SIG-M5 (cell line): ENCODE measurements at regions not wholly inside any gene's neighbourhood (a gene's known extent, or its start where the extent isn't known, plus 50 kb on each side); places are given as distances from the start of the nearest gene placed in this dataset.
"Not testable (repeated sequence)": the region's sequence is repeated elsewhere in the genome, so short reads cannot be mapped to it uniquely, and the experiment has no call there.

Experiments used
- DNase-seq: peaks from one replicate; lab custom pipeline; 2025; lab: John Stamatoyannopoulos, UW

DNA sequence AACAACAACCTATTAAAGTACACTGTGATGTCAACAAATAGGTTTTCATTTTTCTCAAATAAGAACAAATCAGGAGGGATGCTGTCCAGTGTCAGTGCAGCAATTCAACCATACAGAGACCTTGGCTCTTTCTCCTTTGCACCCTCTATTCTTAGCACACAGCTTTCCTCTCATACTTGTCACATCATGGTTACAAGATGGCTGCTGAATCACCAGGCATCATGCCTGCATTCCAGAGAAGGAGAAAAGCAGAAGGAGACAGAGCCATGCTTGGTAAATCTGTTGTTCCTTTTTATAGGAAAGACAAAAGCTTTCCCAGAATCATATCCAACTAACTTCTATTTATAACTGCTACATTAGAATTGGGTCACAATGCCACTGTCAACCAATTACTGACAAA, 124.7 kb upstream of the VLDLR start:
- DNase-seq = no peak

DNA sequence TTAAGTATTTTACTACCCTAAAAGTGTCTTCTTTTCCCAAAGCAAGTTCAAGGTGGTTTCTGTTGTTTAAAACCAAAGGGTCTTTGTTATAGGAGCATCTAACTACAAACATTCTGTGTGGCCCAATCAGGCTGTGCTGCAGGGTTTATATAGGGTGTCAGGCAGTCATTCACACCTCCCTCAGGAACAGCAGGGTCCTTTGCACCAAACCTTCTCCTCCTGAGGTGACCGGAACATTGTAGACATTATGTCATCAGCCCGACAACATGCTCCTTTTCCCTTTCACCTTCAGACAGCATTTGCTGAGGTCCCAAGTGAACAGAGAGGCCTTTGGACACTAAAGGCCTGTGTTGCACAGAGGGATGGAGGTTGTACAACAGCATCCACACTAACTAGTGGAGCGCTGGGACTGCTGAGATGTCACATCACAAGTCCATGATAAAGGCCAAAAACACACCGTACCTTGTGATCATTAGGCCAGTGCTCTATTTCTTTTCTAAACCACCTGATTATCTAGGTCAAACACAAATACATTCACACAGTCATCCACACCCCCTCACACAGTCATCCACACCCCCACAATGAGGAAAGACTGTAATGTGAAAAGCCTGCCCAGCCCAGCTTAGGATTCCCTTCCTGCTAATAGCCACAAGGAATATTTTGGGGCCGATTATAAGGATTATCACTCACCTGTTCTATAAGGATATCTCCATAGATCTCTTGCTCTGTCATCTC, 123.8 kb upstream of the VLDLR start:
- DNase-seq = no peak

DNA sequence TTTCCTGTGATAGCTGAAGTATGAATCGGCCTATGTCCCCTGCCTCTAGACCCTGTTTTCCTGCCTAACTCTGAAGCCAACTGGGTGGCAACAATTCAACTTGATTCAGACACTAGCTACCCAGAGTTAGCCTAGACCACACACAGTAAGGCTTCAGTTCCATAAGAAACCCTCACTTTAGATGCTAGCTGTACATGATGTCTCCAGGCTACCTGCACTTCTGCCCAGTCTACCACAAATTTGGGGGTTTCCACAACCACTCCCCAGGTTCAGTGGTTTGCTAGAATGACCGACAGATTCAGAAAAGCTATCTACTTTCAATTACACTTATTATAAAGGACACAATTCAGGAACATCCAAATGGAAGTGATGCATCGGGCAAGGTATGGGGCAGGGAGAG, 119.4 kb upstream of the VLDLR start:
- no peak for DNase-seq

DNA sequence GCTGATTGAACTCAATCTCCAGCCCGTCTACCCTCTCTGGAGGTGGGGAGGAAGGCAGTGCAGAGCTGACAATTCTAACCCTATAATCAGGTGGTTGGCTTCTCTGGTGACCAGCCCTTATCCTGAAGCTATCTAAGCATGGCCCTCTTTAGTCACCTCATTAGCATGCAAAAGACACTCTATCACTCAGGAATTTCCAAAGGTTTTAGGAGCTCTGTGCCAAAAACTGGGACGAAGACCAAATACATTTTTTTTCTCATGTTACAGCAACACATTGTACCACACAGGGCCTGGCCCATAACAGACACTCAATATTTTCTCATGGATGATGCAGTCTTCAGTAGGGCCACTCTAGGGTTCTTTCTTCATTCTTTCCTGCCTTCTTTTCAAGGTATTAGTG, 118.8 kb upstream of the VLDLR start:
- DNase-seq = no peak

DNA sequence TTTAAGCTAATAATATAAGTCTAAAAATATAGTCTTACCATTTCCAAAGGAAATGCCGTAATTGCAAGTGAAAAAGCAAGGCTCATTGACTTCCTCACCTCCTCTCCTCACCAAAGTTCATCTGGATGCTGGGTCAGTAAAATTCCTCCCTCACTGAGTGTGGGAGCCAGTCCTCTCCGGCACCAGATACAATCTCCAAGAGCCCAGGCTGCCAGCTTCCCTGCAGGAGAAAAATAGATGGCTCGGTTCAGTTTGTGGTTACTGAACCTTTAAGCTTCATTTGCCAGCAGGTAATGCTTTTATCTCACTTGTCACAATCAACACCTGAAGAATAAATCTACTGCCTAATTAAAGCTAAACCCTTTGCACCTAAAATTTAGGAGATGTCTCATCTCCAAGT, 115.3 kb upstream of the VLDLR start:
- no peak for DNase-seq

DNA sequence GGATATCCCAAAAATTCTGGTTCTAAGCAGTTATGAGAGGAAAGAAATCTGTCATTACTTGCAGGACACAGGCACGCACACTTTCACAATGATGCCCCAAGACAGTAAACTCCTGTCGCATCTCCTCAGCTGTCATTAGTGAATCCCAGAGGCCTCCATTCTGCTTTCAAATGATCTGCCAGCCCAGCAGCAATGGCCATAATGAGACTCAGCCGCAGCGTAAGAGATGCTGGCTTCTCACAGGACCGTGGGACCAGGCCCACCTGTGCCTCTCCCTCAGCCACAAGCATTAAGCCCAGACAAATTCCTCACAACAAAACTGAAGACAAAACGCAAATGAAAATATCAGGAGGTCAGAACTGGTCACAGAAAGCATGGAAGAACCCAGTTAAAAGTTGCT, 98.0 kb upstream of the VLDLR start:
- DNase-seq = no peak

DNA sequence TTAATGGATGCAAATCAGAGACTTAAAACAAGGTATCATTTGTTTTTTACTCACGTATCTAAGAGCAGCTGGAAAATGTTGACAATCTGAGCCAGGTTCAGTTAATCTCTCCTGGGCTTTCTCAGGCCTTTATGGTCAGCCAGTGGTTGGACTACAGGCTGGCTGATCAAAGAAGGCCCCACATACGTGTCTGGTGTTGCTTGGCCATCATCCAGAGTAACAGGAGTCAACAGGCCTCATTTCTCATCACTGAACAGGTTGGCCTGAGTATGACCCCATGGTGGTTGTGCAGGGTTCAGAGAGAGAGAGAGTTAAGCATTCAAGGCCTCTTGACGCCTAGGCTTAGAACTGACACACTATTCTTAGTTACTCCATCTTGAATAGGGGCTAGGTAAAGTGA, 97.0 kb upstream of the VLDLR start:
- no peak for DNase-seq

DNA sequence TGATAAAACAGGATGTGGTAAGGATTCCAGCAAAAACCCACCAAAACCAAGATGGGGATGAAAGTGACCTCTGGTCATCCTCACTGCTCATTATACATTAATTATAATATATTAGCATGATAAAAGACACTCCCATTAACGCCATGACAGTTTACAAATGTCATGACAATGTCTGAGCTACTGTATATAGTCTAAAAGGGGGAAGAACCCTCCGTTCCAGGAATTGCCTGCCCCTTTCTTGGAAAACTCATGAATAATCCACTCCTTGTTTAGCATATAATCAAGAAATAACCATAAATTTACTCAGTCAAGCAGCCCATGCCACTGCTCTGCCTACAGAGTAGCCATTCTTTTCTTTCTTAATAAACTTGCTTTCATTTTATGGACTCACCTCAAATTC, 96.4 kb upstream of the VLDLR start:
- DNase-seq = no peak

DNA sequence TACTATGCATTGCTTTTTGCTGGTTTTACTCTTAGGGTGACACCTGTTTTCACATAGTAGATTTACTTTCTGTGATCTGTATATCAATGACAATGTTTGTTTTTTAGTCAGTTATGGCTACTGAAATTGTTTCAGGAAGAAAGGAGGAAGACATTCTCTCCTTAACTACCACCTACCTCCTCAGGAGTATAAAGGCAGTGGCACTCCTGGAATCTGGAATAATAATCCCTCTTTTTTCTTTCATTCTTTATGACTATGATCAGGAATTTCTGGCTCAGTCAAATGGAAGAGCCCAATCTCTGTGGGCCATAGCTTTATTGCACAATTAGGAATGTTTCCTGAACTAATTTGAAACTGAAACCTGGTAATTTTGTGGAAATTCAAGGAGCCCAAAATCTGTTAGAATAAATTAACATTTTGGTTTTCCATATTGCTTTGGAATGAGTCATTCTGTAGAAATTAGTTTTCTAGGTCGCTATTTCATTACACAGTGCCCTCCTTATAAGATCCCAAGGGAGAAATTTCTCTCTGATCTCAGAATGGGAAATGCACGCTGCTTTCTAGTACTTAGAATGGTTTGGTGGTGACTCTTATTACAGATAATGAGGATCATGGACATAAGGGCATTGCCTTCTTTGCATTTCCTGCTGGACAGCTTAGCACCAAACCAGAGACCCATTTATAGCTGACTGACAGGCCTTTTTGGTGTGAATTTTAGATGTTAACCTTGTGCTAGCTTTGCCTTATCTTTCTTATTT, 95.3 kb upstream of the VLDLR start:
- DNase-seq = no peak

DNA sequence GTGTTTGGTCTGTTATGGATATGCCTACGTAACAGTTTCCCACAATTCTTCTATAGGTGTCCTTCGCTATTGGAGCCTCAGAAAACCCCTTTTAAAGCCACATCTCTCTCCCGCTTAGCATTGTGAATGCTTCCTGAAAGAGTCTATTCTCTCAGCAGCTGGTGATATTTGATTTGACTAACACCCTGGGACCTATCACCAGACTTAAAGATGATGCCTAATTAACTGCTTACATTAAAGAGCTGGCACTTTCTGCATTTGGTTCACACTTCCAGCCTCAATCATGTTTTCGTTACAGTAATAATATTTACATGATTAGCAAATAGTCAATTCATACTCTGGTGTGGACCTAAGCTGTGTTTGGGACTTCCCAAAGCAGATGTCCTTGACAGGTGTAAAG, 90.1 kb upstream of the VLDLR start:
- DNase-seq = no peak

DNA sequence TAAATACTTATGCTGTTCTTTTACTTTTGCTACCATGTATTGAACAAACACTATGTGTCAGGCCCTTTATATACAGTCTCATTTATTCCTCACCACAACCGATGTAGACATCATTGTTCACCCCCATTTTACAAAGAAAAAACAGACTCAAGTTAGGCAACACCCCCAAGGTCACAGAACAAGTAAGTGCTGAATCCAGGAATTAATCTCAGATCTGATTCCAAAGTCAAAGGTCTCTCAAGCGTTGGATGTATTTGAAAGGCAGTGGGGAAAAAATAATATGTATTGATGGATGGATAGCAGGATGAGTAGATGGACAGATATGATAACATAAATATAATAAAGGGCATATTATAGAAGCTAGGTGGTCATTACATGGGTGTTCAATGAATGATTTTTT, 85.1 kb upstream of the VLDLR start:
- DNase-seq = no peak

DNA sequence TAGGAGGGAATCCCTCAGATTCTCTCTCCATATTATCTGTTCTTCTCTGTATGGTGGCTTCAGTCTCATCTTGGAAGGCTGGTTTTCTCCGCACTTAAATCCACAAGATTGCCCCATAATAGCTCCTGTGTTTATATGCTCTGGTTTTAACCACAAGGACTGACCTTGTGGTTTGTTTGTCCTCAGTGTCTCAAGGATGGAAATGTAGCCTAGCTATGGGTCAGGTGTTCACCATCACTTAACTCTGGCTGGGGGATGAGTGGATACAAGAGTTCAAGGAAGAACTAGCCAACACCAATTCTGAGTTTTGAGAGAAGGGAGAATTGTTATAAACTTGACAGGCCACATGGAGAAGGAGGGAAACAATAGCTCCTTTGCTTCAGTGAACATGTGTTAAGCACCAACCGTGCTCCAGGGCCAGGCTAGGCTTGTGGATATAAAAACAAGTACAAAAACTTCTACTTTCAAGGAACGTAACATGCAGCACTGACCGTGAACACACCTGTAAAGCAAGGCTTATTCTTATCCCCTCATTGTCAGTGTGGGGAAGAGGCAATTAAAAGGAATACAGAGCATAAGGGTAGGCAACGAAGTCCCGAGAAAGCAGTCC, 75.6 kb upstream of the VLDLR start:
- no peak for DNase-seq

DNA sequence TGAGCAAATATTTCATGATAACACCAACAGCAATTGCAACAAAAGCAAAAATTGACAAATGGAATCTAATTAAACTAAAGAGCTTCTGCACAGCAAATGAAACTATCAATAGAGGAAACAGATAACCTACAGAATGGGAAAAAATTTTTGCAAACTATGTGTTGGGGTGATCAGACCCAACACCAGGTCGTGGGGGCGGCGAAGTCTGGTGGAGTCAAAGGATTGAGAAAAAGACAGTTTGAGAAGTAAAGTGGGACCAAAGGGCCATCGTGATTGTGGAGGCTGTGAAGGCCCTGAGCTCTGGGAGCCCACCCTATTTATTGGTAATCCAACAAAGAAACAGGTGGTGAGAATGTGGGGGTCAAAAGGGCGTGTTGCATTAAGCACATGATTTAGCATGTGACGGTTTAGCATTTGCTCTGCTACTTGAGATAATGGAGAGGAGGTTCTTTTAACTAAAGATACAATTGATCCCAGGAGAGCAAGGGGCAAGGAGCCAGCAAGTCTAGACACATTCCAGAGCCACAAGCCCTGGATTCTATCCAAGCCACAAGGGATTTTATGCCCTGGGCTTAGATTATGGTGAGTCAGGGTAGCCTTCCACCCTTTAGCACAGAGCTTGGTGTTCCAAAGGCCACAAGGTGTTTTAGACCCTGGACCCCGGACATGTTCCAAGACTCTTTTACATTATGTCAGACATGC, 65.5 kb upstream of the VLDLR start:
- not testable (repeated sequence) for DNase-seq

DNA sequence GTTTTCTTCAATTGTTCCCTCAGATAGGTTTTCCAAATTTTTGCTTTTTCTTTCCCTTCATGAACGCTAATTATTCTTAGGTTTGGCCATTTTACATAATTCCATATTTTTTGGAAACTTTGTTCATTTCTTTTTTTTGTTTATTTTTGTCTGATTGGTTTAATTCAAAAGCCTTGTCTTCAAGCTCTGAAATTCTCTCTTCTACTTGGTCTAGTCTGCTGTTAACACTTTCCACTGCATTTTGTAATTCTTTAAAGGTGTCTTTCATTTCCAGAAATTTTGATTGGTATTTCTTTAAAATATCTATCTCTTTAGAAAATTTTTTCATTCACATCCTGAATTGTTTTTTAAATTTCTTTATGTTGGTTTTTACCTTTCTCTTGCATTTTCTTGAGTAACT, 63.9 kb upstream of the VLDLR start:
- no peak for DNase-seq

DNA sequence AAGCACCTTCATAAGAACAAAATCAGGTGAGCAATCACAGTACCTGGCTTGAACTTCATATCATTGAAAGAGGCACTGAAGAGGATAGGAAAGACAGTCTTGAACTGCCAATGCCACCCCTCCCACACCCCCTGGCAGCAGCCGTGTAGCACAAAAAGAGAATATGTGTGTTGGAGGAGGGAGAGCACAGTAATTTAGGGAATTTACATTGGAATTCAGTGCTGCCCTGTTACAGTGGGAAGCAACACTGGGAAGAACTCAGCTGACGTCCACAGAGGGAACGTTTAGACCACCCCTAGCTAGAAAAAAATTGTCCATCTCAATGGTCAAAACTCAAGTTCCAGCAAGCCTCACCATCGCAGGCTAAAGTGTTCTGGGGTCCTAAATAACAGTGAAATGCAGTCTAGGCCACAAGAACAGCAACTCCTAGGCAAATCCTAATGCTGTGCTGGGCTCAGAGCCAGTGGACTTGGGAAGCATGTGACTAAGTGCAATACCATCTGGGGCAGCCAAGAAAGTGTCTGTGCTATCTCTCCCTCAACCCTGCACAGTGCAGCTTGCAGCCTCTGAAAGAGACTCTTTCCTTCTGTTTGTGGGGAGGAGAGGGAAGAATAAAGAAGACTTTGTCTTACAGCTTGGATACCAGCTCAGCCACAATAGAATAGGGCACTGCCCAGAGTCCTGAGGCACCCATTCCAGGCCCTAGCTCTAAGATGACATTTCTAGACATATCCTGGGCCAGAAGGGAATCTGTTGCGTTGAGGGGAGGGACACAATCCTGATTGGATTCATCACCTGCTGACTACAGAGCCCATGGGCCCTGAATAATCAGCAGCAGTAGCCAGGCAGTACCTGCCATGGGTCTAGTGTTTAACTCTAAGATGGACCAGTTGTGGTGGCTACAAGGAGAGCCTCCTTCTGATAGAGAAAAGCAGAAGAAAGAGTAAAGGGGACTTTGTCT, 62.1 kb upstream of the VLDLR start:
- DNase-seq = no peak

DNA sequence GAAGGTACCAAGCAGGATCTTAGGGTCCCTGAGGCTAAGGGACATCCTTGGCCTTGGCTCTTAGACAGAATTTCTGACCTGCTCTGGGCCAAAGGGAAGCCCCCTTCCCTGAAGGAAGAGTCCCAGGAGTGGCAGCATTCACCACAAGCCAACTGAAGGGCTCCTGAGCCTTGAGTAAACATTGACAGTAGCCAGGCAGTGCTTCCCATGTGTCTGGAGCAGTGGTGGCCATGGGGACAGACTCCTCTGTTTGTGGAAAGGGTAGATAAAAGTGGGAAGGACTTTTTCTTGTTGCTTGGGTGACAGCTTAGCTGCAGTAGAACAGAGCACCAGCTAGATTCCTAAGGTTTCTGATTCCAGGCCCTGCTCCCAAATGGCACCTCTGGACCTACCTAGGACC, 61.4 kb upstream of the VLDLR start:
- DNase-seq = no peak

DNA sequence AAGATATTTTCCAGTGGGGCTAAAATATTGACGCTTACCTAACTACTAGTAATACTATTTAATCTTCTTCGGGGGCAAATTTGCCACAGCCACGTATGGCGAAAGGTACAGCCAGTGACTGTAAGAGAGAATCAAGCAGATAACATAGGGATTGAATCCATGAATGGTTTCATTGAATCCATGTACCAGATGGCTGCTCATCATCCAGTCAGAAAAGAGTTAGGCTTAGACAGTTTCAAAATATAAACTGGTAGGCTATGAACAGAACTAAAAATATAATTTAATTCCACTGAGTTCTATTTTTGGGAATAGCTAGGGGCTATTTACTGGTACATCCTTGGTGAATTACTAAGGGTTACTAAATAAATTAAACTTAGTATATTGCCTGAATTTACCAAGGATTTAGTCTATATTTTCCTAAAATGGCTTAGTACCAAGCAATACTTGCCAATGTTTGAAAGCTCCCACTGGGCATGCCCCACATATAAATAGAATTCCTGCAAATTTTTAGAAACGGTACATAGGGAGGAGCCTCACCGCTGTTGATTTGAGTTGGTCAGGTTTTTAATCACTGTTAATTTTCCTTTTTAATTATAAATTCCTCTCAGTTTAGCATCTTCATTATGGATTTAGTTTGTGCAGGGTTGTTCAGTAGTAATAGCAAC, 55.8 kb upstream of the VLDLR start:
- no peak for DNase-seq

DNA sequence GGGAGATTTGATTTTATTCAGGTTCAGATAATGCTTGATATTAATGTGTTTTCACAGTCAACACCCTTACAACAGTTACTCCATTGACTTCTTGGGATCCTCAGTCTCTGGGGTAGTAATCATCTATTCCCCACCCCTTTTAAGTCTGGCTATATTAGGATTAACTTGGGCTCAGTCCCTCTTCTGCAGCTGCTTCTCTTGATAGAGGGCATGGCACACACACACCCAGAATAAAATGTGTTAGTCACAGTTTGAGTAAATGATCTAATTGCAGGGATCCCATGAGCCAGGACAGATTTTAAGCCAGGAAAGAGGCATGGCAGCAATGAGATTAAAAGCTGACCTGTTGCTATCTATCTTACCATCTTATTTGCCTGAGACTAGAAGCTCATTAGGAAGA, 53.7 kb upstream of the VLDLR start:
- DNase-seq = no peak

DNA sequence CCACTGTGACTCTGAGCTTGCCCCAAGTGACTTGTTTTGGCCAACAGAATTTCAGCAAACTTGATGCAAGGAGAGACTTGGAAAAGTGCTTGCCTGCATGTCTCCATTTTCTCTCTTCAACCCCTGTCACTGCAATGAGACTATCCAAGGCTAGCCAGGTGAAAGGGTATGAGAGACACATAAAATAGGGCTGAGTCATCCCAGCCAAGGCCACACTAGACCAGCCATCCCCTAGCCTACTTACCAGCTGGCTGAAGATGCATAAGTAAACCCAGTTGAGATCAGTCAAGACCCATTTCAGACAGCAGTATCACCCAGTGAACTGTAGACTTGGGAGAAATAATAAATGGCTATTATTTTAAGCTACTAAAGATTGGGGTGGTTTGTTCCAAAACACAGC, 52.9 kb upstream of the VLDLR start:
- DNase-seq = no peak

DNA sequence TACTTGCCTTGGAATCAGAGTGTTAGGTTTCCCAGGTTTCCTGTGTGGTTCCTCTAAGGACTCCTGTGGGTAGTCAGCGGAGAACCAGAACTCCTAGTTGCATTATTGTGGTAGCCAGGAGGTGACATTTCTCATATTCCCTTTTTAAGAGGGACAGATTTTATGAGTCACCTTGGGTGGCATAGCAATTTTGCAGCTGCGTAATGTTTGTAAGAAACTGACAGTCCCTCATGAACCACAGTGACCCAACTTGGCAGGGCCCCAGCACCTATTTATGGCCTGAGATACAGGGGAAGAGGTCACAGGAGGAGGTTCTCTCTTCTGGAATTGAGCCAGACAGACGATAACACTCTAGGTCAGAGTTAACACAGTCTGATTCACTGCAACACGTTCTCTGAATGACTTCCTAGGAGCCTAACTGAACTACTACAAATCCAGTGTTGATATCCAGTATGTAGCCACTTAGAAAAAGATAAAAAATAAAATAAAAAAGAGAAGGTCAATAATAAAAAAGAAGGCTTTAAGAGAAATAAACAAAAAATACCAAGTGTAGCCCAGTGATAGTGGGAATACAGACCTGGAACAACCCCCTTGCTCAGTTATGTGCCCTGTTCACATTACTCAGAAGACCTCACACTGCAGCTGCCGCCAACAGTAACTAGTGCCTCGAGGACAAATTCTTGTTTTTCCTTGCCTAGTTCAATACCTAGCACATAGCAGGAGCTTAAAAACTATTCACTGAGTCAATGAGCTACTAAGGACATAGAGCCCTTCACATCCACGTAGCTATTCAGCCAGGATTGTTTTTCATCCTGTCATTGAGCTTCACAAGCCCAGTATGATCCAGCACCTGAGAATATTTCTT, 50.7 kb upstream of the VLDLR start:
- peak; percentile 75 for DNase-seq
